ENCODE measurements at regions not wholly inside any gene's neighbourhood (a gene's known extent, or its start where the extent isn't known, plus 50 kb on each side); places are given as distances from the start of the nearest gene placed in this dataset.

DNA sequence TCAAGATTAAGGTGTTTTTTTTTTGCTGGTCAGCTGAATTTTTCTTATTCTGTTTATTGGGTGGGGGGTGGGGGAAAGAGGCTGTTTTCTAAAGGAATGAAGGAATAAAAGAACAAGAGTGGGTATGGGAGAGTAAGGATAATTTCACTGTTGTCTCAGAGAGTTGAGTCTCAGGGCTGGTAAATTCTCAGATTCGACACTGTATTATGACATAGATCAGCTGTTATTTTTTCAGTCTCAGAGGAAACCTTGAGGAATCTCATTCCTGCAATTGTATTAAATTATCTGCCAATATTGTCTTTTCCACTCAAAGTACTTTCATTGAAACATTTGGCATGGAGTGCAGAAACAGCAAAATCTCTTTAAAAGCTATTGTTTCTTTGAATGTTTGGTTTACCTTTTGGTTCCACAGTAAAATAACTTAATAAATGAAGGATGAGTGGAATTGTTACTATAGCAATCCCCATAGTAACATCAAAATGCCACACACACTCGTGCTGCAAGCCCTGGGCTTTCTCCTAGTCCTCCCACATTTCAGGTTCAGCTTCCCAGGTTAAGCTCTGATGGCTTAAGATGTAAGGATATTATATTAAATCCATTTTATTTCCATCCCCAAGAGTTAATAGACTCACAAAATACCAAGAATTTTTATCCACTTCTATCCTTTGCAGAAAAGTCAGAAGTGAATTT, 478.7 kb upstream of the TCF4 start:
- H3K36me3 ChIP-seq (ENCODE audit: control insufficient read depth, insufficient read depth, low read length), result no peaks in the 10 kb centered on the region

DNA sequence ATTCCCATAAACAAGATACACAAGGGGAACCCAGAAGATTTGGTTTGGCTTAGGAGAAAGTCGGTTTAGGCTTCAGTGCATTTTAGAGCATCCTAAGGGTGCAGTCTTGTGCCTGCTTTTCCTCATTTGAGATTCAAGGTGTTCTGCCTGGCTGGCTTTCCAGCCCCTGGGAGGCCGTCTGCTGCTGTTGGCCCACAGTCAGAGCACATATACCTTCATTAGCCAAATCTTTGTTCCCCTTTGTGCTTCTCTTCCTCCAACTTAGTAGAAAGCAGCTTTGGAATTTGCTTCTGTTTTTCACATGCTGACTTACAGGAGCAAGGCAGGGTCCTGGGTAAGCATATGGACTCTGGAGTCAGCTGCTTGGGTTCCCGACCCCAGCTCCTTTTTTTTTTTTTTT, 477.1 kb upstream of the TCF4 start:
- Histone ChIP-seq H3K27ac (ENCODE audit: low read length) (no peak overlapping the region), H3K4me1 (ENCODE audit: control insufficient read depth, insufficient read depth, low read length) (peaks cover 2% of the 10 kb centered on the region; the same call in 1 of the 2 replicates), H3K36me3 (ENCODE audit: control insufficient read depth, insufficient read depth, low read length) (no peaks in the 10 kb centered on the region), H3K27me3 (ENCODE audit: control insufficient read depth, insufficient read depth, low read length) (no peaks in the 10 kb centered on the region), H3K9me3 (ENCODE audit: control insufficient read depth, insufficient read depth, low read length) (no peaks in the 10 kb centered on the region), H3K4me3 (ENCODE audit: low read length) (no peak overlapping the region)
- DNase-seq (ENCODE audit: low read depth, low spot score), result no peak
- no CpG with 5 or more reads among the region's 3 CpGs for WGBS (ENCODE audit: insufficient coverage, insufficient read length)

More for the DNA sequence above, 478.7 kb upstream of the TCF4 start:
- Histone ChIP-seq H3K9me3 (ENCODE audit: control insufficient read depth, insufficient read depth, low read length) (no peaks in the 10 kb centered on the region), H3K4me3 (ENCODE audit: low read length) (no peak overlapping the region), H3K27me3 (ENCODE audit: control insufficient read depth, insufficient read depth, low read length) (no peaks in the 10 kb centered on the region), H3K4me1 (ENCODE audit: control insufficient read depth, insufficient read depth, low read length) (no peaks in the 10 kb centered on the region), H3K27ac (ENCODE audit: low read length) (no peak overlapping the region)
- no peak for DNase-seq (ENCODE audit: low read depth, low spot score)
- no CpG with 5 or more reads among the region's 2 CpGs for whole genome bisulfite sequencing (ENCODE audit: insufficient coverage, insufficient read length)

DNA sequence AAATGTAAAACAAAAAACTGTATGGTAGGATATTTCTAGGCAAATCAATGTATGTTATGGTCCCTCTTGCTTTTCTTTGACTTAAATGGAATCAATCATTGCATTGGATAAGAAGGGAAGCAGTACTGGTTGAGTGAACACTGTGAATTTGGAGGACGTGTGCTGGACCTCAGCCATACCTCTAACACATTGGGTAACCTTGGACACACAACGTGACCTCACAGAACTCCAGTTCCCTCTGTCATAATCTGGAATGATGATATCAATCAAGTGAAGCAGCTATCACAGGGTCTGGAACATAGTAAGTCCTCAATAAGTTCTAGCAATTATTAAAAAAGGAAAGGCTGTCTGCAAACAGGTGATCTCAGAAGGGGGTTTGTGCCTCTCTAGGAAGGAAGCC, 474.9 kb upstream of the TCF4 start:
- H3K36me3 ChIP-seq (ENCODE audit: control insufficient read depth, insufficient read depth, low read length), result no peaks in the 10 kb centered on the region
- H3K4me3 ChIP-seq (ENCODE audit: low read length), result no peak overlapping the region
- no peak for DNase-seq (ENCODE audit: low read depth, low spot score)
- H3K27me3 ChIP-seq (ENCODE audit: control insufficient read depth, insufficient read depth, low read length), result no peaks in the 10 kb centered on the region
- WGBS (ENCODE audit: insufficient coverage, insufficient read length), result no CpG with 5 or more reads among the region's 2 CpGs
- H3K4me1 ChIP-seq (ENCODE audit: control insufficient read depth, insufficient read depth, low read length), result peaks cover 2% of the 10 kb centered on the region; the same call in 1 of the 2 replicates
- H3K9me3 ChIP-seq (ENCODE audit: control insufficient read depth, insufficient read depth, low read length), result no peaks in the 10 kb centered on the region
- H3K27ac ChIP-seq (ENCODE audit: low read length), result no peak overlapping the region

DNA sequence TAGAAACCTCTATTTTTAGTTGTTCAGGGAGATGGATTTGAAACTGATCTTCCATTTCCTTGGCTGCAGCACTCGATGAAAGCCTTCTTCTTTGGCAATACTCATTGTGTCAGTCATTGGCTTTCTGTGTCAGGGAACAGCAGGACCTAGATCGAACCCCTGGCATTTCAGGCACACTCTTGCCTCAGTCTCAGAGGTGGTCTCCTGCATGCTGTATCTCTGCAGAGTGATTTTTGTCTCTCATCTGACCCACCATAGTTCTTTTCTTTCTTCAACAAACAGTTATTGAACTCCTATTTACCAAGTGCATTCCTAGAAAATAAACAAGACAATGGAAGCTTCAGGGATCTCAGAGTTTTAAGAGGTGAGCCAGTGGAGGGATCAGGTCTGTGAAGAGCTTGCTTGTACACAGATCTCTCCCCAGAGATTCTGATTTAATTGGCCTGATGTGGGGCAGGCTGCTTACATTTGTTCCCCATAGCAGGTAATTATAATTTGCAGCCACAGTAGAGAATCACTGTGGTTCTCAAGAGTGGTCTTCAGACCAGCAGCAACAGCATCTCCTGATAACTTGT, 473.1 kb upstream of the TCF4 start:
- no peaks in the 10 kb centered on the region for H3K27me3 ChIP-seq (ENCODE audit: control insufficient read depth, insufficient read depth, low read length)
- no CpG with 5 or more reads among the region's 2 CpGs for WGBS (ENCODE audit: insufficient coverage, insufficient read length)
- H3K4me1 ChIP-seq (ENCODE audit: control insufficient read depth, insufficient read depth, low read length), result peaks cover 2% of the 10 kb centered on the region; the same call in 1 of the 2 replicates
- no peaks in the 10 kb centered on the region for H3K9me3 ChIP-seq (ENCODE audit: control insufficient read depth, insufficient read depth, low read length)
- H3K4me3 ChIP-seq (ENCODE audit: low read length), result no peak overlapping the region
- H3K27ac ChIP-seq (ENCODE audit: low read length), result no peak overlapping the region
- no peaks in the 10 kb centered on the region for H3K36me3 ChIP-seq (ENCODE audit: control insufficient read depth, insufficient read depth, low read length)
- DNase-seq (ENCODE audit: low read depth, low spot score), result no peak

DNA sequence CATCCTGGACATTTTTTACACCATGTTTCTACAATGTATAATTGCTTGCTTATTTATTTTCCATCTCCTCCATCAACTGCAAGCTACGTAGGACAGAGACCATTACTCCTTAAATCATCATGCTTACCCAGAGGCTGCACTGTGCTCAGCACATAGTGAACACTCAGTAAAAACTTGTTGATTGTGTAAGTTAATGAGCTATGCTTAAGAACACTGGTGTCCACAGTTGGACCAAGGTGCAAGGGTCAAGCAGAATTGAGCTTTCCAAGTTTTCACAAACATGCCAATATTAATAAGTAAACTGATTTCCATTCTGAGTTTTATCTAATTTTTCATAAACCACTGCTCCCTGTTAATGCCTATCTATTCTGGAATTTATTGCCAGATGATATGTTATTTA, 464.2 kb upstream of the TCF4 start:
- H3K9me3 ChIP-seq (ENCODE audit: control insufficient read depth, insufficient read depth, low read length), result no peaks in the 10 kb centered on the region
- no peak overlapping the region for H3K27ac ChIP-seq (ENCODE audit: low read length)
- no peak for DNase-seq (ENCODE audit: low read depth, low spot score)
- no peaks in the 10 kb centered on the region for H3K27me3 ChIP-seq (ENCODE audit: control insufficient read depth, insufficient read depth, low read length)
- H3K36me3 ChIP-seq (ENCODE audit: control insufficient read depth, insufficient read depth, low read length), result no peaks in the 10 kb centered on the region
- no CpG with 5 or more reads among the region's 1 CpG for WGBS (ENCODE audit: insufficient coverage, insufficient read length)
- no peak overlapping the region for H3K4me3 ChIP-seq (ENCODE audit: low read length)
- H3K4me1 ChIP-seq (ENCODE audit: control insufficient read depth, insufficient read depth, low read length), result no peaks in the 10 kb centered on the region

DNA sequence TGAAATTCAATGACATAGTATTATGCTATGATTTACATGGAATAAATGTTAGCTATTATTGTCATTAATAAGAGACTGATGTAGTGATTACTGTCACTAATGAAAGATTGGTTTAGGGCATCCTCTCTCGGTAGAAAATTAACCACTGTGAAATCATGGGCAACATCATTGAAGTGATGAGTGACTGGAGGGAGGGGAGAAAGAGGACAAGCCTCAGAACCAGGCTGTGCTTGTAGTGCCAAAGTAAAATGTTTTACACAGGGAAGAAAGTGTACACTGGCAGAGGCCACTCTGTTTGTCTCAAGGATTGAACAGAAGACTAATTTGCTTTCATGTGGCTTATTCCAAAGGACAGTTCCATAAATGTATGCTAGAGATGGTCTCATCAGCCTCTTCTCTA, 456.2 kb upstream of the TCF4 start:
- H3K9me3 ChIP-seq (ENCODE audit: control insufficient read depth, insufficient read depth, low read length), result no peaks in the 10 kb centered on the region
- no peaks in the 10 kb centered on the region; the same call in 1 of the 2 replicates for H3K4me1 ChIP-seq (ENCODE audit: control insufficient read depth, insufficient read depth, low read length)
- DNase-seq (ENCODE audit: low read depth, low spot score), result no peak
- H3K27ac ChIP-seq (ENCODE audit: low read length), result no peak overlapping the region
- WGBS (ENCODE audit: insufficient coverage, insufficient read length), result no CpG with 5 or more reads among the region's 1 CpG
- no peak overlapping the region for H3K4me3 ChIP-seq (ENCODE audit: low read length)
- no peaks in the 10 kb centered on the region for H3K27me3 ChIP-seq (ENCODE audit: control insufficient read depth, insufficient read depth, low read length)
- no peaks in the 10 kb centered on the region for H3K36me3 ChIP-seq (ENCODE audit: control insufficient read depth, insufficient read depth, low read length)

DNA sequence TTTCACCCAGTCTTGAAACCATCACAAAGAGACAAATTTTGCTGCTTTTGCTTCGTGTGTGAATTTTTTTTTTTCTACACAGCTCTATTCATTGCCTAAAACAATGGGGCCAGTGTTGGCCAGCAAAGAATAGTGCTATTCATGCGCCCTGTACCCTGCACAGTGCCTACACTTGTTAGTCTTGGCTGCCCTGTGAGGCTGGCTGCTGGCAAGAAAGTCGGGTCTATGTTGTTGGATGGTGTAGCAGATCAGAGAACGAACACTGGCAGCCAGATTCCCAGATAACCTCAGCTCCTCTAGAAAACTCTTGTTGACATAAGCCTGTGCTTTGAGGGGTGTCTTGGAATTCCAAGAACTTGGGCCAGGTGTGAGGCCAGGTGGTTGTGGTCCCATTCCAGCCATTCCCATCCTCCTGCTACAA, 455.7 kb upstream of the TCF4 start:
- WGBS (ENCODE audit: insufficient coverage, insufficient read length), result no CpG with 5 or more reads among the region's 4 CpGs
- Histone ChIP-seq H3K4me3 (ENCODE audit: low read length) (no peak overlapping the region), H3K9me3 (ENCODE audit: control insufficient read depth, insufficient read depth, low read length) (no peaks in the 10 kb centered on the region), H3K27ac (ENCODE audit: low read length) (no peak overlapping the region), H3K36me3 (ENCODE audit: control insufficient read depth, insufficient read depth, low read length) (no peaks in the 10 kb centered on the region), H3K4me1 (ENCODE audit: control insufficient read depth, insufficient read depth, low read length) (no peaks in the 10 kb centered on the region; the same call in 1 of the 2 replicates), H3K27me3 (ENCODE audit: control insufficient read depth, insufficient read depth, low read length) (no peaks in the 10 kb centered on the region)
- no peak for DNase-seq (ENCODE audit: low read depth, low spot score)

DNA sequence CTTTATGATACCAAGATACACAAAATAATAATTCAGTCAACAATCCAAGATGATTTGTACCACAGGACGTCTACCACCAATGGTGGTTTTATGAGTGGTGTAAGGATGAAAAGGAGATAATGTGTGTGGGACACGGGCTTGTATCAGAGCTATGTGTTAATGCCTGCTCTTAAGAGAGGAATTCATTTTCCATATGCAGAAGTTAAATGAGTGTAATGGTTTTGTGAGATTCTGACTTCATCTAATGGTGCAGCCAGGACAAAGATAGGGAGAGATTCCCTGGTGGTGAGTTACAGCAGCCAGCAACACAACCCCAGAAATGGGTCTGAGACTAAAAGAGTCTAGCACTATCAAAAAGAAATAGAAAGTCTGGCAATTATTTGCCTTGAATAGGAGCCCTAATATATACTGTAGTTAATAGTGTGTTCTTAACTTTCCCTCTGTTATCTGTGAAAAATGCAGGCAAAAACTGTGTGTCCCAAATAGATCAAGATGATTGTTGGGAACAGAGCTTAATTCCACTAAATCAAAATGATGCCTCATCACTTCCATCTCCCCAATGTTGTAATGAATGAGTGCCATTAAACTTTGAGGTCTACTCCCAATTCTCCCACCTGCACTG, 455.0 kb upstream of the TCF4 start:
- H3K4me1 ChIP-seq (ENCODE audit: control insufficient read depth, insufficient read depth, low read length), result no peaks in the 10 kb centered on the region; the same call in 1 of the 2 replicates
- no CpG with 5 or more reads among the region's 2 CpGs for WGBS (ENCODE audit: insufficient coverage, insufficient read length)
- no peak overlapping the region for H3K27ac ChIP-seq (ENCODE audit: low read length)
- no peak for DNase-seq (ENCODE audit: low read depth, low spot score)
- H3K36me3 ChIP-seq (ENCODE audit: control insufficient read depth, insufficient read depth, low read length), result no peaks in the 10 kb centered on the region
- H3K9me3 ChIP-seq (ENCODE audit: control insufficient read depth, insufficient read depth, low read length), result no peaks in the 10 kb centered on the region
- H3K4me3 ChIP-seq (ENCODE audit: low read length), result no peak overlapping the region
- H3K27me3 ChIP-seq (ENCODE audit: control insufficient read depth, insufficient read depth, low read length), result no peaks in the 10 kb centered on the region

DNA sequence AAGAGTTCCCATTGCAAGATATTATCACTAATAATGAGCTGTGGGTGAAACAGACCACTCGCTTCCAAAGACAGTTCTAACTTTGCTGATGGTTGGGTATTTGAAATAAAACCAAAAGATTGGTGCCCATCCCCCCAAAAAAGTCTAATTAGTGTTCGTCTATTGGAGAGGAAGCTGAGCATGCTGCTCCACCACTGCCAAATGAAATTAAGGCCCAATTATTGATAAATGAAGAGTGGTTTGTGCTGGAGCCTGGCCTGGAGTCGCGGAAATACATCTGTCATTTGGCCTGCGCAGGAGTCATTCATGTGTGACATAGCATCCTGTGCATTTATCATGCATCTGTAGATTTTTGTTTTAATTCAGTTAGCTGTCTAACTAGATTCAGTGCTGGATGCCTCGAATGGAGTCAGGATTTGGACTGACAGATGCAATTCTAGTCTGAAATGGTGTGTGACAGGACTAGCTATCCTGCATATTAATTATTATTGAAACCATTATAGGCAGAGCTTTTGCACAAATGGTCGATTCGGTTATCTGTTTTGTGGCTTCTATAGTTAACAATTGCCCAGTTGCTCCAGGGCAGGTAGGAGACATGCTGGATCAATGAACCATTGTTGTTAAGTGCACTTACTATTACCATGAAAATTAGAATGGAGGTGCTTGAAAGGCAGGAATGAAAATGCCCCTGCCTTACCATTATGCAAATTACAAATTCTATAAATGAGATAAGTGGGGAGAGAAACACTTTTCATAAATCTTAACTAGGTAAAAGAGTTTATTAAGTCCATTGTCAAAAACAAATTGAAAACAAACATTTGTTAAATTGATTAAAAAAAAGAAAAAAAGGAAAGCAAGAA, 450.4 kb upstream of the TCF4 start:
- Histone ChIP-seq H3K27me3 (ENCODE audit: control insufficient read depth, insufficient read depth, low read length) (no peaks in the 10 kb centered on the region), H3K9me3 (ENCODE audit: control insufficient read depth, insufficient read depth, low read length) (no peaks in the 10 kb centered on the region), H3K36me3 (ENCODE audit: control insufficient read depth, insufficient read depth, low read length) (no peaks in the 10 kb centered on the region), H3K27ac (ENCODE audit: low read length) (no peak overlapping the region), H3K4me3 (ENCODE audit: low read length) (no peak overlapping the region), H3K4me1 (ENCODE audit: control insufficient read depth, insufficient read depth, low read length) (no peaks in the 10 kb centered on the region; the same call in 1 of the 2 replicates)
- WGBS (ENCODE audit: insufficient coverage, insufficient read length), result no CpG with 5 or more reads among the region's 8 CpGs
- DNase-seq (ENCODE audit: low read depth, low spot score), result no peak

DNA sequence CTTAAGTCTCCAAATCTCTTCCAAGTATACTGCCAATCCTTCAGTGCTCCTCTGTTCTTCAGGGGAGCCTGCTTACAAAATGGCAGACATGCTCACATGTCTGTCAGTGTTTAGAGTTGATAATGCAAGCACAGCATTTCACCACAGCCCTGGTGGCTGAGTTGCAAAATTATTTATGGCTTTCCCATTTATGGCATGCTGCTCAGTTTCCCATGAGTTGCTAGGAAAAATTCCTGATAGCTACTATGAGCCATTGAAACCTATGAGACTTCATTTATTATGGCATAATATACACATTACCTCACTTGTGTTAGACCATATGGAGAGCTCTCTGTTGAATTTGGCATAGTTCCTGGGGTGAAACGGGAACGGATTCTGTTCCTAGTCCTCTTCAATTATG, 448.7 kb upstream of the TCF4 start:
- no CpG with 5 or more reads among the region's 2 CpGs for WGBS (ENCODE audit: insufficient coverage, insufficient read length)
- no peak for DNase-seq (ENCODE audit: low read depth, low spot score)
- no peaks in the 10 kb centered on the region for H3K27me3 ChIP-seq (ENCODE audit: control insufficient read depth, insufficient read depth, low read length)
- no peaks in the 10 kb centered on the region for H3K36me3 ChIP-seq (ENCODE audit: control insufficient read depth, insufficient read depth, low read length)
- no peak overlapping the region for H3K27ac ChIP-seq (ENCODE audit: low read length)
- no peaks in the 10 kb centered on the region; the same call in 1 of the 2 replicates for H3K4me1 ChIP-seq (ENCODE audit: control insufficient read depth, insufficient read depth, low read length)
- H3K9me3 ChIP-seq (ENCODE audit: control insufficient read depth, insufficient read depth, low read length), result no peaks in the 10 kb centered on the region; the same call in 1 of the 2 replicates
- H3K4me3 ChIP-seq (ENCODE audit: low read length), result no peak overlapping the region
